ENCODE measurements at regions not wholly inside any gene's neighbourhood (a gene's known extent, or its start where the extent isn't known, plus 50 kb on each side); places are given as distances from the start of the nearest gene placed in this dataset.

- no peak for TF ChIP-seq POLR2A (IDR thresholded peaks at IDR 0.05)
- no peak for TF ChIP-seq CTCF (IDR thresholded peaks at IDR 0.05 in 4 of 5, conservative IDR thresholded peaks at IDR 0.05 in 1 of 5)
These were observed 82.4 kb upstream of the PLCL2 start for GRCh38 chr3:16802389-16802788.
